GM23338 (cell line): ENCODE measurements at regions not wholly inside any gene's neighbourhood (a gene's known extent, or its start where the extent isn't known, plus 50 kb on each side); places are given as distances from the start of the nearest gene placed in this dataset.

Experiments used
- ATAC-seq: fragments of 200-7000 bp; cut with Tn5 transposase; 3 replicates; pipeline ENCODE4 v1.9.1; 2020
- DNase-seq: peaks from one replicate; pipeline ENCODE4 v3.0.0-alpha.2; 2015; ENCODE audit warnings: low spot score
- H2AFZ ChIP-seq: fragments of 200-600 bp; sonication (generic); 2 replicates; pipeline ENCODE4 v1.8.0; 2016; ENCODE audit warnings: antibody characterized with exemption, mild to moderate bottlenecking, moderate library complexity
- H3F3A ChIP-seq: fragments of 200-600 bp; sonication (generic); replicated peaks from 2 replicates; pipeline ENCODE4 v1.8.0; 2017; ENCODE audit warnings: antibody characterized with exemption, mixed run types, low read depth
- H3K27ac ChIP-seq: fragments of 200-600 bp; sonication (generic); 2 replicates; pipeline ENCODE4 v1.6.1; 2016; ENCODE audit warnings: low read depth
- H3K27me3 ChIP-seq: fragments of 200-600 bp; sonication (generic); 2 replicates; pipeline ENCODE4 v1.8.0; 2016; ENCODE audit warnings: mild to moderate bottlenecking, mixed run types, moderate library complexity; ENCODE audit not compliant: insufficient read depth
- H3K36me3 ChIP-seq: fragments of 200-600 bp; sonication (generic); 2 replicates; pipeline ENCODE4 v1.8.0; 2016; ENCODE audit warnings: mild to moderate bottlenecking; ENCODE audit not compliant: insufficient read depth
- H3K4me1 ChIP-seq: fragments of 200-600 bp; sonication (generic); 2 replicates; pipeline ENCODE4 v1.8.0; 2016; ENCODE audit warnings: mild to moderate bottlenecking, moderate library complexity; ENCODE audit not compliant: insufficient read depth
- H3K4me2 ChIP-seq: fragments of 200-600 bp; sonication (generic); 2 replicates; pipeline ENCODE4 v1.7.1; 2017; ENCODE audit warnings: mixed run types
- H3K4me3 ChIP-seq: fragments of 200-600 bp; sonication (generic); 2 replicates; pipeline ENCODE4 v1.6.1; 2016; ENCODE audit warnings: mixed run types
- H3K79me2 ChIP-seq: fragments of 200-600 bp; sonication (generic); replicated peaks from 2 replicates; pipeline ENCODE4 v1.8.0; 2017; ENCODE audit warnings: mild to moderate bottlenecking; ENCODE audit not compliant: insufficient read depth
- H3K9me2 ChIP-seq: fragments of 200-600 bp; sonication (generic); 2 replicates; pipeline ENCODE4 v1.8.0; 2017; ENCODE audit not compliant: insufficient read depth
- H4K20me1 ChIP-seq: fragments of 200-600 bp; sonication (generic); replicated peaks from 2 replicates; pipeline ENCODE4 v1.8.0; 2017; ENCODE audit warnings: mild to moderate bottlenecking; ENCODE audit not compliant: insufficient read depth
- H3K27ac Mint-ChIP-seq: 2 replicates; pipeline ENCODE4 v1.8.0; 2020; ENCODE audit warnings: inconsistent platforms, mild to moderate bottlenecking, moderate library complexity, mixed read lengths
- H3K27me3 Mint-ChIP-seq: 3 replicates; pipeline ENCODE4 v1.8.0; 2022; ENCODE audit warnings: low read depth, mild to moderate bottlenecking, moderate library complexity, mixed read lengths, inconsistent platforms; ENCODE audit not compliant: insufficient read depth, poor library complexity
- H3K36me3 Mint-ChIP-seq: 3 replicates; pipeline ENCODE4 v1.8.0; 2021; ENCODE audit warnings: low read depth, mild to moderate bottlenecking, inconsistent platforms, moderate library complexity, mixed read lengths
- H3K4me1 Mint-ChIP-seq: 3 replicates; pipeline ENCODE4 v1.8.0; 2020; ENCODE audit warnings: mild to moderate bottlenecking, inconsistent platforms, mixed read lengths
- H3K4me3 Mint-ChIP-seq: 3 replicates; pipeline ENCODE4 v1.8.0; 2021; ENCODE audit warnings: moderate library complexity, mild to moderate bottlenecking, inconsistent platforms, mixed read lengths
- H3K9me3 Mint-ChIP-seq: 3 replicates; pipeline ENCODE4 v1.8.0; 2020; ENCODE audit warnings: moderate library complexity, mild to moderate bottlenecking, inconsistent platforms, mixed read lengths
- CREB1 ChIP-seq: fragments of 250-450 bp; sonication (Bioruptor Pico); IDR thresholded peaks from 2 replicates; pipeline ENCODE4 v1.5.0; 2020; ENCODE audit warnings: low read depth, mild to moderate bottlenecking, moderate library complexity
- CTCF ChIP-seq, 2 experiments: fragments of 200-600 bp in 1 of 2; sonication (generic) in 1 of 2; conservative IDR thresholded peaks; 2 replicates each; pipeline versions ENCODE4 v1.5.1 to v1.6.1; 2016 to 2017; ENCODE audit warnings: antibody characterized with exemption in 2 of 2, low read depth in 2 of 2, mild to moderate bottlenecking in 2 of 2, moderate library complexity in 1 of 2
- EZH2 ChIP-seq: fragments of 200-600 bp; sonication (generic); IDR thresholded peaks from one replicate; pipeline ENCODE4 v1.8.0; 2017; ENCODE audit warnings: antibody characterized with exemption, mild to moderate bottlenecking, low read depth; ENCODE audit not compliant: unreplicated experiment
- EZH2phosphoT487 ChIP-seq: fragments of 200-600 bp; sonication (generic); IDR thresholded peaks from one replicate; pipeline ENCODE4 v1.8.1; 2018; ENCODE audit warnings: antibody characterized with exemption; ENCODE audit not compliant: unreplicated experiment
- JUNB ChIP-seq: IDR thresholded peaks from one replicate; pipeline ENCODE4 v1.6.1; 2016; ENCODE audit warnings: antibody characterized with exemption; ENCODE audit not compliant: unreplicated experiment
- NANOG ChIP-seq: IDR thresholded peaks from 2 replicates; pipeline ENCODE4 v1.6.1; 2016; ENCODE audit warnings: antibody characterized with exemption, borderline replicate concordance
- POLR2AphosphoS5 ChIP-seq: IDR thresholded peaks from 2 replicates; pipeline ENCODE4 v1.6.1; 2016; ENCODE audit warnings: antibody characterized with exemption, low read depth
- REST ChIP-seq: IDR thresholded peaks from one replicate; pipeline ENCODE4 v1.6.1; 2018; ENCODE audit warnings: antibody characterized with exemption; ENCODE audit not compliant: unreplicated experiment
- STAT1 ChIP-seq: IDR thresholded peaks from one replicate; pipeline ENCODE4 v1.6.1; 2016; ENCODE audit warnings: antibody characterized with exemption; ENCODE audit not compliant: unreplicated experiment
- ZNF114 ChIP-seq: fragments of 250-450 bp; sonication (Bioruptor Pico); IDR thresholded peaks from 2 replicates; pipeline ENCODE4 v1.5.0; 2020; ENCODE audit warnings: mild to moderate bottlenecking, moderate library complexity
- ZNF331 ChIP-seq: fragments of 250-450 bp; sonication (Bioruptor Pico); IDR thresholded peaks from 2 replicates; pipeline ENCODE4 v1.5.0; 2020; ENCODE audit warnings: low read depth, mild to moderate bottlenecking, moderate library complexity
- TF ChIP-seq, protein P1 (sequence below): IDR thresholded peaks from 2 replicates; pipeline ENCODE4 v1.6.1; 2016; ENCODE audit warnings: antibody characterized with exemption
- TF ChIP-seq, protein P2 (sequence below): fragments of 250-450 bp; sonication (Bioruptor Pico); IDR thresholded peaks from 2 replicates; pipeline ENCODE4 v1.5.0; 2020; ENCODE audit warnings: mild to moderate bottlenecking, moderate library complexity

DNA sequence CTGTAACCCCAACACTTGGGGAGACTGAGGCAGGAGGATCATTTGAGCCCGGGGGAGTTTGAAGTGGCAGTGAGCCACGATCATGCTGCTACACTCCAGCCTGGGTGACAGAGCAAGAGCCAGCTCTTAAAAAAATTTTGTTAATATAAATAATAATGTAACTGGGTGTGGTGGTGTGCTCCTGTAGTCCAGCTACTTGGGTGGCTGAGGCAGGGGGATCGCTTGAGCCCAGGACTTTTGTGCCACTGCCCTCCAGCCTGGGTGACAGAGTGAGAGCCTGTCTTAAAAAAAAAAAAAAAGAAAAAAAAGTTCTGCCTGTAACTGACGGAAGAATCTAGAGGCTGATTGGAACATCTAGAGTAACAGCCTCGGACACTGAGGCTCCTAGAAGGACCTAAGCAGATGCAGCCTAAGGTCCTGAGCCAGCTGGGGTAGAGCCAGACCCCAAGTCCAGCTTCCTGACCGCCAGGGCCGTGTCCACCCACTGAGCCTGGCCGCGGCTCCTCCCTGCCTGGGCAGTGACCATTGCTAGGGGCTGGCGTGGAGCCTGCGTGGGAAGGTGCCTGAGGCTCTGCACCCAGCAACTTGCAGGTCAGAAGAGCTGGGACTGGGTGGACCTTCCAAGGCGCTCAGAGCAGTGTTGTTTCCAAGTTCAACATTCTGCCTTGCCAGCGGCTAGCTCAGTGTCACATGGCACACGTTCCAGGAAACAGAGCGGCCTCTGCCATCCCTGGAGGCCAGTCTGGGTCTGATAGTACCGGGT, 209.4 kb upstream of the CIBAR2 start:
- Mint-ChIP-seq H3K9me3 (peaks cover 3% of the 10 kb centered on the region; the same call in 1 of the 3 replicates), H3K36me3 (0 out of 3 replicates have a peak, but pooled peaks cover 2% of the 10 kb centered on the region), H3K27ac (no peak overlapping the region), H3K4me1 (peaks cover 26% of the 10 kb centered on the region), H3K27me3 (peaks cover 10% of the 10 kb centered on the region), H3K4me3 (no peak overlapping the region)
- Histone ChIP-seq H3K4me1 (peaks cover 8% of the 10 kb centered on the region), H3K4me3 (no peak overlapping the region), H3K4me2 (no peak overlapping the region), H3F3A (no peaks in the 10 kb centered on the region; the same call in 1 of the 2 replicates), H3K36me3 (no peaks in the 10 kb centered on the region), H4K20me1 (no peaks in the 10 kb centered on the region), H3K27ac (no peak overlapping the region), H3K9me2 (no peaks in the 10 kb centered on the region), H3K27me3 (no peaks in the 10 kb centered on the region), H3K79me2 (0 out of 2 replicates have a peak, but pooled peaks cover 10% of the 10 kb centered on the region), H2AFZ (no peak overlapping the region)
- TF ChIP-seq NANOG (no peak), CTCF (conservative IDR thresholded peaks at IDR 0.05; ENCODE audit: low read depth in 2 of 2) (no peak), JUNB (no peak), EZH2 (no peak), POLR2AphosphoS5 (no peak), ZNF114 (CRISPR knock-in tag) (no peak), REST (no peak), ZNF331 (CRISPR knock-in tag) (no peak), CREB1 (CRISPR knock-in tag) (no peak), EZH2phosphoT487 (no peak), STAT1 (no peak)
- TF ChIP-seq, protein P1, sequence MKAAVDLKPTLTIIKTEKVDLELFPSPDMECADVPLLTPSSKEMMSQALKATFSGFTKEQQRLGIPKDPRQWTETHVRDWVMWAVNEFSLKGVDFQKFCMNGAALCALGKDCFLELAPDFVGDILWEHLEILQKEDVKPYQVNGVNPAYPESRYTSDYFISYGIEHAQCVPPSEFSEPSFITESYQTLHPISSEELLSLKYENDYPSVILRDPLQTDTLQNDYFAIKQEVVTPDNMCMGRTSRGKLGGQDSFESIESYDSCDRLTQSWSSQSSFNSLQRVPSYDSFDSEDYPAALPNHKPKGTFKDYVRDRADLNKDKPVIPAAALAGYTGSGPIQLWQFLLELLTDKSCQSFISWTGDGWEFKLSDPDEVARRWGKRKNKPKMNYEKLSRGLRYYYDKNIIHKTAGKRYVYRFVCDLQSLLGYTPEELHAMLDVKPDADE: no peak
- TF ChIP-seq, protein P2, sequence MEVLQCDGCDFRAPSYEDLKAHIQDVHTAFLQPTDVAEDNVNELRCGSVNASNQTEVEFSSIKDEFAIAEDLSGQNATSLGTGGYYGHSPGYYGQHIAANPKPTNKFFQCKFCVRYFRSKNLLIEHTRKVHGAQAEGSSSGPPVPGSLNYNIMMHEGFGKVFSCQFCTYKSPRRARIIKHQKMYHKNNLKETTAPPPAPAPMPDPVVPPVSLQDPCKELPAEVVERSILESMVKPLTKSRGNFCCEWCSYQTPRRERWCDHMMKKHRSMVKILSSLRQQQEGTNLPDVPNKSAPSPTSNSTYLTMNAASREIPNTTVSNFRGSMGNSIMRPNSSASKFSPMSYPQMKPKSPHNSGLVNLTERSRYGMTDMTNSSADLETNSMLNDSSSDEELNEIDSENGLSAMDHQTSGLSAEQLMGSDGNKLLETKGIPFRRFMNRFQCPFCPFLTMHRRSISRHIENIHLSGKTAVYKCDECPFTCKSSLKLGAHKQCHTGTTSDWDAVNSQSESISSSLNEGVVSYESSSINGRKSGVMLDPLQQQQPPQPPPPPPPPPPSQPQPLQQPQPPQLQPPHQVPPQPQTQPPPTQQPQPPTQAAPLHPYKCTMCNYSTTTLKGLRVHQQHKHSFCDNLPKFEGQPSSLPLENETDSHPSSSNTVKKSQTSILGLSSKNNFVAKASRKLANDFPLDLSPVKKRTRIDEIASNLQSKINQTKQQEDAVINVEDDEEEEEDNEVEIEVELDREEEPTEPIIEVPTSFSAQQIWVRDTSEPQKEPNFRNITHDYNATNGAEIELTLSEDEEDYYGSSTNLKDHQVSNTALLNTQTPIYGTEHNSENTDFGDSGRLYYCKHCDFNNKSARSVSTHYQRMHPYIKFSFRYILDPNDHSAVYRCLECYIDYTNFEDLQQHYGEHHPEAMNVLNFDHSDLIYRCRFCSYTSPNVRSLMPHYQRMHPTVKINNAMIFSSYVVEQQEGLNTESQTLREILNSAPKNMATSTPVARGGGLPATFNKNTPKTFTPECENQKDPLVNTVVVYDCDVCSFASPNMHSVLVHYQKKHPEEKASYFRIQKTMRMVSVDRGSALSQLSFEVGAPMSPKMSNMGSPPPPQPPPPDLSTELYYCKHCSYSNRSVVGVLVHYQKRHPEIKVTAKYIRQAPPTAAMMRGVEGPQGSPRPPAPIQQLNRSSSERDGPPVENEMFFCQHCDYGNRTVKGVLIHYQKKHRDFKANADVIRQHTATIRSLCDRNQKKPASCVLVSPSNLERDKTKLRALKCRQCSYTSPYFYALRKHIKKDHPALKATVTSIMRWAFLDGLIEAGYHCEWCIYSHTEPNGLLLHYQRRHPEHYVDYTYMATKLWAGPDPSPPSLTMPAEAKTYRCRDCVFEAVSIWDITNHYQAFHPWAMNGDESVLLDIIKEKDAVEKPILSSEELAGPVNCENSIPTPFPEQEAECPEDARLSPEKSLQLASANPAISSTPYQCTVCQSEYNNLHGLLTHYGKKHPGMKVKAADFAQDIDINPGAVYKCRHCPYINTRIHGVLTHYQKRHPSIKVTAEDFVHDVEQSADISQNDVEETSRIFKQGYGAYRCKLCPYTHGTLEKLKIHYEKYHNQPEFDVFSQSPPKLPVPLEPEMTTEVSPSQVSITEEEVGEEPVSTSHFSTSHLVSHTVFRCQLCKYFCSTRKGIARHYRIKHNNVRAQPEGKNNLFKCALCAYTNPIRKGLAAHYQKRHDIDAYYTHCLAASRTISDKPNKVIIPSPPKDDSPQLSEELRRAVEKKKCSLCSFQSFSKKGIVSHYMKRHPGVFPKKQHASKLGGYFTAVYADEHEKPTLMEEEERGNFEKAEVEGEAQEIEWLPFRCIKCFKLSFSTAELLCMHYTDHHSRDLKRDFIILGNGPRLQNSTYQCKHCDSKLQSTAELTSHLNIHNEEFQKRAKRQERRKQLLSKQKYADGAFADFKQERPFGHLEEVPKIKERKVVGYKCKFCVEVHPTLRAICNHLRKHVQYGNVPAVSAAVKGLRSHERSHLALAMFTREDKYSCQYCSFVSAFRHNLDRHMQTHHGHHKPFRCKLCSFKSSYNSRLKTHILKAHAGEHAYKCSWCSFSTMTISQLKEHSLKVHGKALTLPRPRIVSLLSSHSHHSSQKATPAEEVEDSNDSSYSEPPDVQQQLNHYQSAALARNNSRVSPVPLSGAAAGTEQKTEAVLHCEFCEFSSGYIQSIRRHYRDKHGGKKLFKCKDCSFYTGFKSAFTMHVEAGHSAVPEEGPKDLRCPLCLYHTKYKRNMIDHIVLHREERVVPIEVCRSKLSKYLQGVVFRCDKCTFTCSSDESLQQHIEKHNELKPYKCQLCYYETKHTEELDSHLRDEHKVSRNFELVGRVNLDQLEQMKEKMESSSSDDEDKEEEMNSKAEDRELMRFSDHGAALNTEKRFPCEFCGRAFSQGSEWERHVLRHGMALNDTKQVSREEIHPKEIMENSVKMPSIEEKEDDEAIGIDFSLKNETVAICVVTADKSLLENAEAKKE: no peak
- ATAC-seq (no peak; the same call in 2 of the 3 replicates), DNase-seq (no peak)
